Activated T-cell treated with anti-CD3 and anti-CD28 coated beads, Interleukin-2, amount 50 U/mL, for 1 hour (primary cell): ENCODE measurements at regions not wholly inside any gene's neighbourhood (a gene's known extent, or its start where the extent isn't known, plus 50 kb on each side); places are given as distances from the start of the nearest gene placed in this dataset.

Source experiments
- DNase-seq: peaks from one replicate; pipeline ENCODE4 v3.0.0-alpha.2; 2020

GRCh38 chr5:2256691-2257280 lies 374.1 kb upstream of the IRX4 start:
- DNase-seq = no peak

- no peak for DNase-seq
Measured at GRCh38 chr5:2255915-2256690, 373.4 kb upstream of the IRX4 start.

GRCh38 chr5:2254880-2255750 lies 372.4 kb upstream of the IRX4 start:
- no peak for DNase-seq

GRCh38 chr5:2254406-2254805 lies 371.7 kb upstream of the IRX4 start:
- DNase-seq = no peak

- DNase-seq = no peak
Measured at GRCh38 chr5:2253040-2253975, 370.6 kb upstream of the IRX4 start.

GRCh38 chr5:2251751-2252150 lies 369.0 kb upstream of the IRX4 start:
- no peak for DNase-seq

- no peak for DNase-seq
Measured at GRCh38 chr5:2251298-2251697, 368.6 kb upstream of the IRX4 start.

GRCh38 chr5:2250365-2250950 lies 367.7 kb upstream of the IRX4 start:
- DNase-seq = no peak

GRCh38 chr5:2249442-2249841 lies 366.7 kb upstream of the IRX4 start:
- DNase-seq = no peak

- no peak for DNase-seq
Measured at GRCh38 chr5:2249026-2249425, 366.3 kb upstream of the IRX4 start.

GRCh38 chr5:2242539-2242938 lies 359.8 kb upstream of the IRX4 start:
- DNase-seq = no peak

- no peak for DNase-seq
Measured at GRCh38 chr5:2241842-2242241, 359.1 kb upstream of the IRX4 start.

- DNase-seq = no peak
Measured at GRCh38 chr5:2240118-2240904, 357.6 kb upstream of the IRX4 start.

- no peak for DNase-seq
Measured at GRCh38 chr5:2239201-2239910, 356.6 kb upstream of the IRX4 start.

- DNase-seq = no peak
Measured at GRCh38 chr5:2238732-2239131, 356.0 kb upstream of the IRX4 start.

GRCh38 chr5:2227433-2227832 lies 344.7 kb upstream of the IRX4 start:
- no peak for DNase-seq

- no peak for DNase-seq
Measured at GRCh38 chr5:2224689-2225088, 342.0 kb upstream of the IRX4 start.

GRCh38 chr5:2223303-2223702 lies 340.6 kb upstream of the IRX4 start:
- DNase-seq = no peak

- no peak for DNase-seq
Measured at GRCh38 chr5:2222246-2222992, 339.7 kb upstream of the IRX4 start.

GRCh38 chr5:2221450-2221849 lies 338.7 kb upstream of the IRX4 start:
- no peak for DNase-seq
